Body of pancreas (tissue), 4 donors: ENCODE measurements at regions not wholly inside any gene's neighbourhood (a gene's known extent, or its start where the extent isn't known, plus 50 kb on each side); places are given as distances from the start of the nearest gene placed in this dataset.

Experiments
- POLR2A ChIP-seq, 3 donors: fragments of 450-650 bp; IDR thresholded peaks; one replicate each; pipeline ENCODE4 v1.6.1; 2016; ENCODE audit warnings: antibody characterized with exemption in 3 of 3, mild to moderate bottlenecking in 2 of 3
- TF ChIP-seq, protein P1 (sequence below), 7 experiments: fragments of 450-650 bp in 4 of 7; fragments of 200-600 bp in 3 of 7; sonication (generic) in 3 of 7; IDR thresholded peaks; one replicate each; pipeline ENCODE4 v1.5.1; 2016 to 2019; ENCODE audit warnings: antibody characterized with exemption in 7 of 7

DNA sequence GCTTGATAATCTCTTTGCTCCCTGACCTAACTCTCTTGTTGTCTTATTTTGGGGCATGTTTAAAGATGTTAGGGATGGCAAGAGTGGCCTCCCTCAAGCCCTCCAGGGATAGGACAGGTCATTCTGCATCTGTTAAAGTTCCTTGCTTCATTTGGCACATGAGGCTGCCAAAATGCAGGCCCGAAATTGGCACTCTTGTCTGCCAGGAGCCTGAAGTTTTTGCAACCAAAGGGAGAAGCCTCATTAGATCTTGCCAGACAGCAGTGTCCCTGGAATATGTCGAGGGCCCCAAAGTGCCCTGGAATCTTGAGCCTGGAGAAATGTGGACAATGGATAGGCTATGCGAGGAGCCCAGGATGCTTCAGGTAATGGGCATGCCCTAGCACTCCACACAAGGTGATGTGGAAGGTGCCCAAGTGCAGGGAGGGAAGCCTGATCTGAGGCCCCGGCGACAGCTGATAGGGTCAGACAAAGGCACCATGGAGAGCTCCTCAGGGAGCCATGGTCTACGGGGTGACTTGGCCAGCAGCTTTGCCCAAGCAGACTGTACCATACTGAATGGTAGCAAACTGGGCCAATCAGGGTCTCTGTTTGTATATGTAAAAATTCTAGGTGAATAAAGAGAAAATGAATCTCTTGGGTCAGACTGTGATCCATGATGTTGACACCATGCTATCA is 173.0 kb upstream of the WSCD2 start:
- TF ChIP-seq, protein P1, sequence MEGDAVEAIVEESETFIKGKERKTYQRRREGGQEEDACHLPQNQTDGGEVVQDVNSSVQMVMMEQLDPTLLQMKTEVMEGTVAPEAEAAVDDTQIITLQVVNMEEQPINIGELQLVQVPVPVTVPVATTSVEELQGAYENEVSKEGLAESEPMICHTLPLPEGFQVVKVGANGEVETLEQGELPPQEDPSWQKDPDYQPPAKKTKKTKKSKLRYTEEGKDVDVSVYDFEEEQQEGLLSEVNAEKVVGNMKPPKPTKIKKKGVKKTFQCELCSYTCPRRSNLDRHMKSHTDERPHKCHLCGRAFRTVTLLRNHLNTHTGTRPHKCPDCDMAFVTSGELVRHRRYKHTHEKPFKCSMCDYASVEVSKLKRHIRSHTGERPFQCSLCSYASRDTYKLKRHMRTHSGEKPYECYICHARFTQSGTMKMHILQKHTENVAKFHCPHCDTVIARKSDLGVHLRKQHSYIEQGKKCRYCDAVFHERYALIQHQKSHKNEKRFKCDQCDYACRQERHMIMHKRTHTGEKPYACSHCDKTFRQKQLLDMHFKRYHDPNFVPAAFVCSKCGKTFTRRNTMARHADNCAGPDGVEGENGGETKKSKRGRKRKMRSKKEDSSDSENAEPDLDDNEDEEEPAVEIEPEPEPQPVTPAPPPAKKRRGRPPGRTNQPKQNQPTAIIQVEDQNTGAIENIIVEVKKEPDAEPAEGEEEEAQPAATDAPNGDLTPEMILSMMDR (IDR thresholded peaks at IDR 0.05) = no peak
- TF ChIP-seq POLR2A (IDR thresholded peaks at IDR 0.05) = no peak
